ENCODE measurements at regions not wholly inside any gene's neighbourhood (a gene's known extent, or its start where the extent isn't known, plus 50 kb on each side); places are given as distances from the start of the nearest gene placed in this dataset.

DNA sequence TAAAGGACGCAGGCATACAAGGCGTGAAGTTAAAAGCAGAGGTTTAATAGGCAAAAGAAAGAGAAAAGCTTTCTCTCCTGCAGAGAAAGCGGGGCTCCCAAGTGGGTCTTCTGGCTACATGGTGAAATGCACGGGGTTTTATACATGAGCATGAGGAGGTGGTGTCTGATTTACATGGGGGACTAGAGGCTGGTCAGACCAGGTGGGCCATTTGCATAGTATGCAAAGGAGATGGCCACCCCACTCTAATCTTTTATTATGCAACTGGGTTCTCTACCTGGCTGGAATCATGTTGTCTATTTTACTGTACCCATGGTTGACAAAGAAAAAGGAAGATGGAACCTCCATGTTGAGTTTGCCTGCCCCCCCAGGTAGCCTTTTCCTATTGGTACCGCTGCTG, 356.2 kb downstream of the KCNJ3 start:
- no peaks in the 10 kb centered on the region for H3K79me1 ChIP-seq (ENCODE audit: low read depth, low read length)
- no peak overlapping the region for H4K8ac ChIP-seq (ENCODE audit: extremely low read depth, insufficient read depth, low read length)
- no peak overlapping the region for H3K14ac ChIP-seq (ENCODE audit: insufficient read length)
- H3K27ac ChIP-seq (ENCODE audit: low read depth, low read length): no peak overlapping the region
- H3K4me2 ChIP-seq (ENCODE audit: insufficient read depth in 1 of 2, low read depth in 2 of 2, low read length in 2 of 2): no peak overlapping the region
- H2BK15ac ChIP-seq (ENCODE audit: low read length): no peak overlapping the region
- 79% methylated on average over 5 of the region's 5 CpGs; no CpG with 5 or more reads in 1 of the 2 experiments for WGBS, 2 experiments (ENCODE audit: extremely low coverage in 1 of 2, insufficient coverage in 1 of 2, insufficient read length in 1 of 2, insufficient replicate concordance in 2 of 2, low coverage in 1 of 2, low lambda C conversion rate in 2 of 2, missing lambda C conversion rate in 1 of 2)
- no peak overlapping the region for H3K4me3 ChIP-seq (ENCODE audit: extremely low read depth in 1 of 4, insufficient read depth in 2 of 4, low read depth in 3 of 4, low read length in 4 of 4)
- H3K36me3 ChIP-seq (ENCODE audit: control insufficient read depth in 2 of 4, insufficient read depth in 4 of 4, low read length in 3 of 4): no peaks in the 10 kb centered on the region
- H2BK120ac ChIP-seq (replicated peaks; ENCODE audit: low read depth, low read length): no peak overlapping the region
- no peaks in the 10 kb centered on the region for H3K23me2 ChIP-seq (ENCODE audit: low read depth, low read length)
- H2AK5ac ChIP-seq (ENCODE audit: low read depth, low read length): no peak overlapping the region
- POLR2A ChIA-PET (ENCODE audit: partially characterized antibody): no interaction called here
- no peak overlapping the region for H4K5ac ChIP-seq (ENCODE audit: insufficient read length, low read depth, low read length)
- no peaks in the 10 kb centered on the region for H3K79me2 ChIP-seq (ENCODE audit: control insufficient read depth in 1 of 2, insufficient read depth in 2 of 2, low read length in 2 of 2)
- no peak overlapping the region for H2AFZ ChIP-seq (ENCODE audit: low read length)
- no peaks in the 10 kb centered on the region for H3K27me3 ChIP-seq (replicated peaks in 1 of 4; ENCODE audit: control insufficient read depth in 3 of 4, extremely low read depth in 1 of 4, insufficient read depth in 3 of 4, low read length in 3 of 4)
- FAIRE-seq (no peak), DNase-seq (ENCODE audit: low read depth in 1 of 2, low spot score in 2 of 2) (no peak)
- H3K9ac ChIP-seq (replicated peaks in 1 of 4; ENCODE audit: extremely low read depth in 1 of 4, low read depth in 3 of 4, low read length in 3 of 4): no peak overlapping the region
- TF ChIP-seq KDM4A (IDR thresholded peaks at IDR 0.05; ENCODE audit: low read depth, low read length, severe bottlenecking): no peak
- TF ChIP-seq SIN3A (conservative IDR thresholded peaks at IDR 0.05 in 1 of 2, IDR thresholded peaks at IDR 0.05 in 1 of 2; ENCODE audit: low read depth in 1 of 2, low read length in 2 of 2): no peak
- TF ChIP-seq RFX5 (IDR thresholded peaks at IDR 0.05; ENCODE audit: borderline replicate concordance, low read depth, low read length): no peak
- H2BK20ac ChIP-seq (ENCODE audit: low read length): no peak overlapping the region
- no peak overlapping the region for H2BK5ac ChIP-seq (ENCODE audit: low read depth, low read length)
- no peak overlapping the region for H3K56ac ChIP-seq (replicated peaks; ENCODE audit: insufficient read length, low read depth, low read length)
- no peak overlapping the region for H2BK12ac ChIP-seq (ENCODE audit: low read depth, low read length)
- no peaks in the 10 kb centered on the region for H4K20me1 ChIP-seq (replicated peaks in 1 of 2; ENCODE audit: control insufficient read depth in 1 of 2, insufficient read depth in 2 of 2, low read length in 2 of 2)
- H3K9me3 ChIP-seq (ENCODE audit: insufficient read depth in 2 of 2, low read depth in 1 of 2, low read length in 1 of 2): 0 out of 4 replicates have a peak, but pooled peaks cover 0 to 2% of the 10 kb centered on the region in 2 experiments
- CTCF ChIA-PET (ENCODE audit: partially characterized antibody): no interaction called here
- H4K91ac ChIP-seq (replicated peaks; ENCODE audit: insufficient read length, low read length): no peak overlapping the region
- H3K18ac ChIP-seq (ENCODE audit: extremely low read depth, low read length): no peak overlapping the region
- H3K23ac ChIP-seq (ENCODE audit: insufficient read length): no peak overlapping the region
- no peak overlapping the region for H3K4ac ChIP-seq (replicated peaks; ENCODE audit: insufficient read length, low read depth, low read length)
- H3K4me1 ChIP-seq (replicated peaks in 1 of 4; ENCODE audit: control insufficient read depth in 3 of 4, insufficient read depth in 4 of 4, low read length in 3 of 4): no peaks in the 10 kb centered on the region

Measured in H1 (cell line).